ENCODE measurements at regions not wholly inside any gene's neighbourhood (a gene's known extent, or its start where the extent isn't known, plus 50 kb on each side); places are given as distances from the start of the nearest gene placed in this dataset.
A peak's percentile ranks its signal among the peaks of the same experiment; 100 is the strongest.

DNA sequence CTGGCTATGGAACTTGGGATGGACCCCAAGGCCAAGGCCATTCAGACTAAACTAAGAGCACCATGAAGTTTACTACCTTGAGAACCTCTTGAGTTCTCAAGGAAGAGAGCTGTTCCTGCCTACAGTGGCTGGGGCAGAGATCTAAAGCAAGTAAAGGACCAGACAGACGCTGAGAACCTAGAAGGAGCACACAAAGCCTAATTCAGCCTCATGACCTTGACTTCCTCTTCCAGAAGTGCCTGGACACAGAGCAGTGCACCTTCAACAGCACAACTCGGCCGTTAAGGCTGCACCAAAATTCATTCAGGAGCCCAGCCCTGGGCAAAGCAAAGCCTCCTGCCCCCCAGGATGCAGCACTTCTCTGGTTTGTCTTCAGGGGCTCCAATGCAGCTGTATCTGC lies 82.9 kb upstream of the AKIP1 start:
- Histone ChIP-seq H3T11ph (ENCODE audit: low read length) (no peak overlapping the region), H3K4ac (ENCODE audit: low read depth, low read length) (no peak overlapping the region), H3K79me1 (ENCODE audit: insufficient read depth, low read depth, low read length, poor library complexity, severe bottlenecking) (no peaks in the 10 kb centered on the region), H2AFZ (ENCODE audit: low read length) (no peak overlapping the region), H3K9me3 (ENCODE audit: control insufficient read depth, low read depth, low read length) (no peaks in the 10 kb centered on the region), H3K23ac (ENCODE audit: insufficient read length, low read depth, low read length) (no peak overlapping the region), H2BK15ac (ENCODE audit: low read depth, low read length) (no peak overlapping the region), H2BK12ac (ENCODE audit: insufficient read length, low read depth, low read length) (no peak overlapping the region), H4K8ac (replicated peaks; ENCODE audit: insufficient read length, low read depth, low read length) (no peak overlapping the region), H4K91ac (ENCODE audit: insufficient read length, low read depth, low read length) (no peak overlapping the region), H2BK20ac (ENCODE audit: low read depth, low read length, poor library complexity, severe bottlenecking) (no peak overlapping the region), H3K4me1 (ENCODE audit: insufficient read depth, low read length) (peaks cover 6% of the 10 kb centered on the region; the same call in 1 of the 2 replicates), H4K5ac (ENCODE audit: insufficient read length, low read depth, low read length) (no peak overlapping the region), H3K18ac (ENCODE audit: insufficient read length, low read depth, low read length) (no peak overlapping the region), H3K27me3 (ENCODE audit: insufficient read depth, low read length) (no peaks in the 10 kb centered on the region), H2AK5ac (ENCODE audit: insufficient read length, low read length) (no peak overlapping the region), H3K9ac (ENCODE audit: extremely low read depth, insufficient read length, low read length) (no peak overlapping the region), H3K23me2 (ENCODE audit: insufficient read length, low read depth, low read length, poor library complexity, severe bottlenecking) (no peaks in the 10 kb centered on the region), H3K14ac (ENCODE audit: insufficient read depth, low read length) (no peak overlapping the region), H3K27ac (ENCODE audit: insufficient read length, low read depth, low read length) (no peak overlapping the region), H3K79me2 (ENCODE audit: insufficient read depth, low read length) (no peaks in the 10 kb centered on the region), H3K56ac (ENCODE audit: insufficient read length, low read depth, low read length) (no peak overlapping the region), H4K20me1 (ENCODE audit: control insufficient read depth, insufficient read depth, insufficient read length) (no peaks in the 10 kb centered on the region), H3K4me2 (ENCODE audit: insufficient read depth, insufficient read length, low read length) (no peak overlapping the region), H2BK5ac (ENCODE audit: insufficient read length, low read length) (no peak overlapping the region), H2BK120ac (ENCODE audit: low read depth, low read length, poor library complexity, severe bottlenecking) (no peak overlapping the region)
- peaks cover 18 to 21% of the 10 kb centered on the region in 2 experiments for H3K4me1 Mint-ChIP-seq
- H3K4me3 Mint-ChIP-seq, result no peak overlapping the region
- TF ChIP-seq, protein P1, sequence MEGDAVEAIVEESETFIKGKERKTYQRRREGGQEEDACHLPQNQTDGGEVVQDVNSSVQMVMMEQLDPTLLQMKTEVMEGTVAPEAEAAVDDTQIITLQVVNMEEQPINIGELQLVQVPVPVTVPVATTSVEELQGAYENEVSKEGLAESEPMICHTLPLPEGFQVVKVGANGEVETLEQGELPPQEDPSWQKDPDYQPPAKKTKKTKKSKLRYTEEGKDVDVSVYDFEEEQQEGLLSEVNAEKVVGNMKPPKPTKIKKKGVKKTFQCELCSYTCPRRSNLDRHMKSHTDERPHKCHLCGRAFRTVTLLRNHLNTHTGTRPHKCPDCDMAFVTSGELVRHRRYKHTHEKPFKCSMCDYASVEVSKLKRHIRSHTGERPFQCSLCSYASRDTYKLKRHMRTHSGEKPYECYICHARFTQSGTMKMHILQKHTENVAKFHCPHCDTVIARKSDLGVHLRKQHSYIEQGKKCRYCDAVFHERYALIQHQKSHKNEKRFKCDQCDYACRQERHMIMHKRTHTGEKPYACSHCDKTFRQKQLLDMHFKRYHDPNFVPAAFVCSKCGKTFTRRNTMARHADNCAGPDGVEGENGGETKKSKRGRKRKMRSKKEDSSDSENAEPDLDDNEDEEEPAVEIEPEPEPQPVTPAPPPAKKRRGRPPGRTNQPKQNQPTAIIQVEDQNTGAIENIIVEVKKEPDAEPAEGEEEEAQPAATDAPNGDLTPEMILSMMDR (conservative IDR thresholded peaks at IDR 0.05), result no peak
- H3K27me3 Mint-ChIP-seq (ENCODE audit: low read depth), result no peaks in the 10 kb centered on the region; the same call in 1 of the 2 replicates
- DNase-seq, result peak; percentile 18
- no peaks in the 10 kb centered on the region; a peak in 1 of 5 replicates for H3K9me3 Mint-ChIP-seq
- no peak overlapping the region for H3K27ac Mint-ChIP-seq
- whole genome bisulfite sequencing (ENCODE audit: extremely low coverage, insufficient read length, low lambda C conversion rate), result no CpG with 5 or more reads among the region's 3 CpGs
- 0 out of 7 replicates have a peak, but pooled peaks cover 0 to 1% (median 0%) of the 10 kb centered on the region in 3 experiments for H3K36me3 Mint-ChIP-seq (ENCODE audit: insufficient read depth in 1 of 3, low read depth in 3 of 3)

Data from H9 (cell line).